ENCODE measurements at regions not wholly inside any gene's neighbourhood (a gene's known extent, or its start where the extent isn't known, plus 50 kb on each side); places are given as distances from the start of the nearest gene placed in this dataset.

GRCh38 chr14:42602336-42602845, 995.7 kb downstream of the LRFN5 start:
- TF ChIP-seq TCF7L2 (IDR thresholded peaks at IDR 0.05; ENCODE audit: low read depth, low read length) (no peak), CTCF (IDR thresholded peaks at IDR 0.05) (no peak)

All from Panc1 (cell line).